Stimulated activated CD8-positive, alpha-beta memory T cell treated with anti-CD3 and anti-CD28 coated beads, Interleukin-15, amount 100 ng/mL, for 24 hours (primary cell): ENCODE measurements at regions not wholly inside any gene's neighbourhood (a gene's known extent, or its start where the extent isn't known, plus 50 kb on each side); places are given as distances from the start of the nearest gene placed in this dataset.
"Not testable (repeated sequence)": the region's sequence is repeated elsewhere in the genome, so short reads cannot be mapped to it uniquely, and the experiment has no call there.

Experiments
- DNase-seq: peaks from one replicate; pipeline ENCODE4 v3.0.0-alpha.2; 2020; ENCODE audit warnings: low read depth

DNA sequence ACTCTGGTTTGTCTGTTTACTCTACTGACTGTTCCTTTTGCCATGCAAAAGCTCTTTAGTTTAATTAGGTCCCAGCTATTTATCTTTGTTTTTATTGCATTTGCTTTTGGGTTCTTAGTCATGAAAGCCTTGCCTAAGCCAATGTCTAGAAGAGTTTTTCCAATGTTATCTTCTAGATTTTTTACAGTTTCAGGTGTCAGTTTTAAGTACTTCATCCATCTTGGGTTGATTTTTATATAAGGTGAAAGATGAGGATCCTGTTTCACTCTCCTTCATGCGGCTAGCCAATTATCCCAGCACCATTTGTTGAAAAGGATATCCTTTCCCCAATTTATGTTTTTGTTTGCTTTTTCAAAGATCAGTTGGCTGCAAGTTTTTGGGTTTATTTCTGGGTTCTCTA lies 1100.5 kb upstream of the ALCAM start:
- not testable (repeated sequence) for DNase-seq

DNA sequence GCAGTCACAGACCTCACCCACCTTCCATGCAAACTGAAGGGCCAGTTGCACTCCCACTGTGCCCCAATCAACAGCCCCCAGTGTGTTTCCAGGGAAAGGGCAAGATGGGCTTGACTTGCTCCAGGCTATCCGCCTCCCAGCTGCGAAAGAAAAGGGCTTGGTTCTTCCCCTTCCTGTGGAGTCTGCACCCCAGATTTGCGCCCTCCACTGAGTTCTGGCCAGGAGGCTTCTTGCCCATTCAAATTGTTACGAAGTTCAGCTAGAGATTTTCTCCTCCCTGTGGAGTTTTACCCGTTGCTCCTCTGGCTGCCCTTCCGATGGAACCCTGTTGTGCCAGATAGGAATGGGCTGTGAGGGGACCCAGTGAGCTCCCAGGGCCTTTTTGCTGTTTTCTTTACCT lies 1096.9 kb upstream of the ALCAM start:
- no peak for DNase-seq

DNA sequence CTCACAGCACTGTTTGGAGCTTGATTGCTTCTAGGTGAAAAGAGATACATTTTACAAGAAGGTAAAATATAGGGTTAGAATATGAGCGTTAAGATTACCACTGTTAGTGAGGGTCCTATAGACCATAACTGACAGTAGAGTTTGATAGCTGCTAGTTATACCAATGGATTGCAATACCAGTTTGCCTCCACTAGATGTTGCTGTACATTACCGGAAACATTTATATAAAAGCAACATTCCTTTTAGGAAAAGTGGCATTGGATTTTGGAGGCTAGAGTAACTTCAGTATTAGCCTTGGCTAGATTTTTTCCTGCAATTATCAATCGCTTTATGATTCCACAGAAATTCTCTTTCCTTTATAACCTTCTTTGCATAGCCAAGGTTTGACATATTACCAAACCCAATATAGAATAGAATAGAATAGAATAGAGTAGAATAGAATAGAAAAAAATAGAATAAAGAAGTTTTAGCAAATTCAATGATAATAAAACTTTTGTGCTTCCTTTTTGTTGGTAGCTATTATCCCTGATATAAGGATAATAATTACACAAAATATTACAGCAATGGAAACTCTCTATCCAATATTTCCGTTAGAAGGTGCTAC lies 1093.6 kb upstream of the ALCAM start:
- no peak for DNase-seq

DNA sequence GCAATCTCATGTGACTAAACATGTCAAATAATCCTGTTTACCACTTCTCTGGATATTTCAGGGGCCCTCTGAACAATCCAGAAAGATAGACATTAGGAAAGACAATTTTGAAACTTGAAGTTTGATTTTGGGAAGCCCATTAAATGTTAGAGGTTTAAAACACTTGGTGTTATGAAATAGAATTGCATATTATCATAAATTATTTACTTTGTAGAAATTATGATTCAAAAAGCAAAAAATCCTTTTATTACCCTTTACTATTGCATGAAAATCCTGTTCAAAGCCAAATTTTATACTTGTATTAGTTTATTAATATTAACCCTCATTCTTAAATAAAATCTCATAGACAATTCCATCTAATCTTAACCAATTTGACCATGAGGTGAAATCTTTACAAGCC lies 1091.5 kb upstream of the ALCAM start:
- DNase-seq, result no peak

DNA sequence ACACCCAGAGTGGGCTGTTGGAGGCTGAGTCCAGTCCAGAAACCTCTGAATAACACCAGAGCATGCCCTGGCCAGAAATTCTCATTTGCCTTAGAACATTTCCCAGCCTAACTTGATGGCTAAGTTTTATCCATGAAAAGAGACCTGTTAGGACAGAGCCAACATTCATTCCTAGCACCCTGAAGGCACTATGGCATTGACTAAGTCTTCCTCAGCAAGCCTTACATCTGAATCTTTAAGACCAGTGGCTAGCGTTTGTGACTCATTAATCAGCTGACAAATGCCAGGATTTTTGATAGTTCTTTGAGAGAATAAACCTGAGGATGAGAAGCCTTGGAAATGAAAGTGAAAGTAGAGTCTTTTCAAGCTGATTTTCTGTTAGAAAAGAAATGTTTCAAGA lies 1087.1 kb upstream of the ALCAM start:
- DNase-seq, result no peak

DNA sequence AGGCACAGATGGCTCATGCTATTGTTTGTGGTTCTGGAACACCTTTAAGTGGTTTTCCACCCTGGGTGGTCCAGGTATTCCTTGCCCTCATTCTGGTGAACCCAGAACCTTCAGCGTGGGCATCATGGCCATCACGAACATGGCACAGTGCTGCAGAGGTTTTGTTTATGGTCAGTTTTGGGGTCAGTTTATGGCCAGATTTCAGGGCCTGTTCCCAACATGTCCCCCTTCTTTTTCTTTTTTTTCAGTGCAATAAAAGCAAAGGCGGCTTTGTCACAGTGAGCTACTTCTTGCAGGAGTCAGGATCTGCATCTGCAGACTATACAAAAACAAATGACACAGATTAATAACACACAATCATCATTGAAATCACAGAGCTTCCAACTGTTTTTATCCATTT lies 1085.0 kb upstream of the ALCAM start:
- no peak for DNase-seq

DNA sequence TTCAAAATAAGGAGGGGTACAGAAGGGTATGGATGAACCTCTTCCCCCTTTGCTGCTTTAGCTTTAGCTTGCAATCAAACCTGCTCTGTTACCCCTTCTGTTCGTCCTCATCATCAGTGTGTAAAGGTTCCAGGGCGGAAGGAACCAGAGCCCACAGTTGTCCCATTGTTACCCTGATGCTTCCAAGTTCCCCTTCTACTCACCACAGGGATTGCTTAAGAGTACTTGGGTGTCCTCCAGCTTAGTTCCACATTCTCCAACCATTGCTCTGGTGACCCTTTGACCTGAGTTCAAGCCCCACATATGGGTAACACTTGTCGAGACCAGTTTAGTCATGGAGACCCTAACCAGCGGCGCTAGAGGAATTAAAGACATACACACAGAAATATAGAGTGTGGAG lies 1080.1 kb upstream of the ALCAM start:
- no peak for DNase-seq

DNA sequence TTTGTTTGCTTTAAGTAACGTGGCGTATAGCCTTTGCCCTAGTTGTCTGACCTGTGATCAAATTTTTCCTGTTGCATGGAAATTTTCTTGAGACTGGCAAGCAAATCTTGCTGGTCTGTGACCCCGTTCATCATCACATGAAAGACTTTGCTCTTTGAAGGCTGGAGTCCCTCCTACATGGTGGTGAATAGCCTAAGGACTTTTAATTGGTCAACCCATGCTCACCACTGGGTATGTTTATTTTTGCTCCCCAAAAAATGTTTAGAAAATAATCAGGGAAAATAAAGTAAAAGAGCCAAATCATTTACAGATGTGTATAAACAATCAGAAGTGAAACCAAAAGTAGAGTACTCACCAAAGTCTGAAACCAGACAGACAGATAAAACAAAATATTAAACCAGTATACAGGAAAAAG lies 1075.3 kb upstream of the ALCAM start:
- DNase-seq, result no peak

DNA sequence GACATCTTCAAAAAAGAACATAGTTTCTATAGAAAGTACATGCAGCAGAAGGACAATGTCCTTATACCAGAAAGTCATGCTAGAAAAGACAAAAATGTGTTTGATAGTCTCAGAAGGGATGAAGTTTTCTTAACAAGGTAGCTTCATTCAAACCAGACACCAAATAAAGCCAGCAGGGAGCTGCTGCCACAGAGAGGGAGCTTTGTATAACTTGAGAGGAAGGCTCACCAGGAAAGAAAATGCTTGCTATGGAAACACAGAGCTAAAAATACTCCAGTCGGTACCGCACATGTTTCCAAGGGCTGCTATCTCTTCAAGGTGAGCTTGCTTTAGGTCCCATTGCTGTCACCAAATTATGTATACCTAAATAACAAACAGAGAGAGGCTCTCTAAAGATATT lies 1074.8 kb upstream of the ALCAM start:
- DNase-seq, result no peak

DNA sequence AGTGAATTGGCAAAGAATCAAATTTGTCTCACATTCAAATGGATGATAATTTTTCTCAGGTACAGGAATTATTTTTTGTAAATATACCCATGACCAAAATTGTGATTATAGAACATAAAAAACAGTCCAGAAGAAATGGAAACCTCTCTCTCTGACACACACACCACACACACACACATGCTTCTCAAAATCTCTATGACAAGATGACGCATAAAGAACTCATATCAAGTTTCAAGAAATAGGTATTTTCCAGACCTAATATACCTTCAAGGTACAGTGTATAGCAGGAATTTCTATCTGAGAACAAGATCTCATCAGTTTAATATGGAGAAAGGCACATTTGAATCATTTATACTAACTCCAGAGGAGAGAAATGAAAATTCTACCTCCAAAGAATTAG lies 1069.1 kb upstream of the ALCAM start:
- no peak for DNase-seq

DNA sequence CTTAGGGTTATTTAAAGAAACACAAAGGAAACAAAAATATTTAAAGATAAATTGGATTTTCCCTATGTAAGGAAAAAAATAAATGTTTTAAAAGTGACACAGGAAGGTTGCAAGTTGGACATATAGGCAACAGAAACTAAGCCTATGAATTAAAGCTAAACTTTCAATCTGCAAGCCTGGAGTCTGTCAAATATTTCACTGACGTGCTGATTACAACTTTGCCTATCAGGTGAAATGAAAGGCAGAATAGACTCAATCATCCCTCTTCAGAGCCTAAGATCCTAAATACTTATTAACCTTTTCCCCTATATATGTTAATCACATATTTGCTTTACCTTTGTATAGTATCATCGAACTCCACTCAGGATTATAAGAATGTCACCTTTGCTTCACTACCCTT lies 1068.0 kb upstream of the ALCAM start:
- DNase-seq, result no peak

DNA sequence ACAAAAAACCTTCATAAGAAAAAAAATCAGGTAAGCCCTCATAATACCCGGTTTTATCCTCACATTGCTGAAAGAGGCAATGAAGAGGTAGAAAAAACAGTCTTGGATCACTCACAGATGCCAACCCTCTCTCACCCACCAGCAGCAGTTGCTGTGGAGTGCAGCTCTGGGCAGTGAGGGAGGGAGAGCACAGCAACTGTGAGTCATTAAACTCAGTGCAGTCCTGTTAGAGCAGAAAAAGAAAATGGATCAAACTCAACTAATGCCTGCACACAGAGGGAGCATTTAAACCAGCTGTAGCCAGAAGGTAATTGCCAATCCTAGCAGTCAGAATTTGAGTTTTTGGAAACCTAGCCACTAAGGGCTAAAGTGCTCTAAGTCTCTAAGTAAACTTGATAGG lies 1050.6 kb upstream of the ALCAM start:
- no peak for DNase-seq

DNA sequence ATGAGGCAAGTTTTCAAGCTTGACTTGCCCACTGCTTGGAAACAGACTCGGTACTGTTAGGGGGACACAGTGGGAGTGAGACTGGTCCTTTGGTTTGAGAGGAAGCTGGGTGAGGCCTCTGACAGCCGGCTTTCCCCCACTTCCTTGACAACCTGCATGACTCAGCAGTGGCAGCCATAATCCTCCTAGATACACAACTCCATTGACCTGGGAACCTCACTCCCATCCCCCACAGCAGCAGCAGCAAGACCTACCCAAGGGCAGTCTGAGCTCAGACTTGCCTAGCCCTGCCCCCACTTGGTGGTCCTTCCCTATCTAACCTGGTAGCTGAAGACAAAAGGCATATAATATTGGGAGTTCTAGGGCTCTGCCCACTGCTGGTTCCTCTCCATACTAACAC lies 1043.5 kb upstream of the ALCAM start:
- no peak for DNase-seq

DNA sequence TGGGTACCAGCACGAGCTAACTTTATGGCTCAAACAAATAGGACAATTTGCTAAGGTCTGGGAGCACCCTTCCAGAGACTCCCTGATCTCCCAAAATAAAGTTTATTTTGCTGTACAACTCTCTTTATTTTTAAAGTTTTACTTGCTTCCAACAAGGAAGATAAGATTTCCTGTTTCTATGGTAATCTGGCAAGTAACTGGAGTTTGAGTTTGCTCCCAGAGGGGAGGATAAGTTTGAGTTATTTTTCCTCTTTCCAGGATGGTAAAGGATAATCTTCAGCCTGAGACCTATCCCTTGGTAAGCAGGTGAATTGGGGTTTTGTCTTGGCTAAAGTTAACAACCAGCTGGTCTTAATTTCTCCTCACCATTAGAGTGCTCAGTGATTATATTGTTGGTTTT lies 1019.4 kb upstream of the ALCAM start:
- DNase-seq, result no peak

DNA sequence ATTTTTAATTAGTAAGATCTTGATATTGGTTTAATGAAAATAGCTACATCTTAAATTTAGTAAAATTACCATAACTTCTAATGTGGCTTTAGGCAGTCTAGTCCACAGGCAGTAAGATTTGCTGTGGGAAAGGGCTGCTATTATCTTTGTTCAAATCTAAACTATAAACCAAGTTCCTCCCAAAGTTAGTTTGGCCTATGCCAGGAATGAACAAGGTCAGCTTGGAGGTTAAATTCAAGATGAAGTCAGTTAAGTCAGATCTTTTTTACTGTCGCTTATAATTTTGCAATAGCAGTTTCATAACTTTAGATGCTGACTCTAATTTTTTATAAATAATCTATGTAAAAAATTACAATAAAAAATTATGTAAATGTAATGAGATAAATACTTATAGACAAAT lies 1016.9 kb upstream of the ALCAM start:
- no peak for DNase-seq

DNA sequence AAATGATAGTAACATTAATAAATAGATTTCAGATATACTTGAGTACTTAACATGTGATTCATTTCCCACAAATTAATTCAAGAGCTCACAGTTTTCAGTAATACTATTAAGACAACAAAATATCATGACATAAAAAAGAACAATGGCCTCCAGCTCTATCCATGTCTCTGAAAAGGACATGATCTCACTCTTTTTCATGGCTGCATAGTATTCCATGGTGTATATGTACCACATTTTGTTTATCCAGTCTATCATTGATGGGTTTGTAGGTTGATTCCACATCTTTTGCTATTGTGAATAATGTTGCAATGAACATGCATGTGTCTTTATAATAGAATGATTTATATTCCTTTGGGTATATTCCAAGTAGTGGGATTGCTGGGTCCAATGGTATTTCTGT lies 1012.8 kb upstream of the ALCAM start:
- DNase-seq, result no peak

DNA sequence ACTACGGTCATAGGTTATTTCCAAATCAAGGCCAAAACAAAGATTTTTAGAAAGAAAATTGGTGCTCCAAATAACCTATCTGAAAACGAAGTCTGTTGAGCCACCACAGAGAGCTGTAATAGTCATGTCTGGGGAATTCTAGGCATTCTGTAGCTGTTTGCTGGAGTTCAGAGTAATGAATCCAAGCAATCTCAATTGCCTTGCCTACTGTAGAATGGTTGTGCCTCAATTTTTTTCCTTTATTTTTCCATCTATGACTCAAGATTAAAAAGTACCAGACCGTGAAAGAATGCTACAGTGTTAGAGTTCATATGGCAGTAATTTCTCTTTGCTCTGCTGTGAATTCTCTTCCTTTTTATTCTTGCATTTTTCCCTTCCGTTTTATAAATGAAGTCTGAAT lies 1007.2 kb upstream of the ALCAM start:
- no peak for DNase-seq

DNA sequence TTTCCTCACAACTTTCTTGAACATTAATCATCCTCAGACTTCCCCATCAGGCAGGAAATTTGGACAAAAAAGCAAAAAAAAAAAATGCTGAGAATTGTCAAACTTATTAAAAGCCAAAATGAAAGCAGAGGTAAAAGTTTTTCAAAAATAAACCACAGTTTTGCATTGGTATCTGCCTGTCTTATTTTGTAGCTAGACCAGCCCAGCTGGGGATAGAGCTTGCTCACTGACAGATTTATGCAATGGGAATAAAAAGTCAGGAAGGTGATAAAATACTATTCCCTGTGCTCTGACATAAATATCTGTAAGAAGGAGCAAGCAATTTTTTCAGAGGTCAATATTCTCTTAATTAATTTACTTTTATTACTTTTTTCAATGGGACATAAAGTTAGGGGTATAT lies 1006.7 kb upstream of the ALCAM start:
- DNase-seq, result no peak

DNA sequence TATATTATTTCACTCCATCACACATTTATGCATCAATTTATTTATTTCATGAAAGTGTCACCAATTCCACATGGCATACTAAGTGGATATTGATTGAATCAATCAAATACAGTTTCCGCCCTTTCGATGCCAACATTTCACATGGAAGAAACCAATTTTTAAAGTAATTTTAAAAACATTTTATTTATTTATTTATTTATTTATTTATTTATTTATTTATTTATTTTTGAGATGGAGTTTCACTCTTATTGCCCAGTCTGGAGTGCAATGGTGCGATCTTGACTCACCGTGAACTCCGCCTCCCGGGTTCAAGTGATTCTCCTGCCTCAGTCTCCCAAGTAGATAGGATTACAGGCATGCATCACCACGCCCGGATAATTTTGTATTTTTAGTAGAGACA lies 1005.0 kb upstream of the ALCAM start:
- DNase-seq, result not testable (repeated sequence)

DNA sequence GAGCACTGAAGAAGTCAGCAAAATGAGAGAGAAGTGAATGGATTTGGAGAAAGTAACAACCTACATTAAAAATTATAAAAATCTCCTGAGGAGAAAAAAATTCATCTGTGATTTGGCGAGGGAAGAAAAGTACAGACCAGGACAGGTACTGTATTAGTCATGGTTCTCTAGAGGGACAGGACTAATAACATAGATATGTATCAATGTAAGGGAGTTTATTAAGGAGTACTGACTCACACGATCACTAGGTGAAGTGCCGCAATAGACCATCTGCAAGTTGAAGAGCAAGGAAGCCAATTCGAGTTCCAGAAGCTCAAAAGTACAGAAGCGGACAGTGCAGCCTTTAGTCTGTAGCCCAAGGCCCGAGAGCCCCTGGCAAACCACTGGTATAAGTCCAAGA lies 1004.4 kb upstream of the ALCAM start:
- no peak for DNase-seq

DNA sequence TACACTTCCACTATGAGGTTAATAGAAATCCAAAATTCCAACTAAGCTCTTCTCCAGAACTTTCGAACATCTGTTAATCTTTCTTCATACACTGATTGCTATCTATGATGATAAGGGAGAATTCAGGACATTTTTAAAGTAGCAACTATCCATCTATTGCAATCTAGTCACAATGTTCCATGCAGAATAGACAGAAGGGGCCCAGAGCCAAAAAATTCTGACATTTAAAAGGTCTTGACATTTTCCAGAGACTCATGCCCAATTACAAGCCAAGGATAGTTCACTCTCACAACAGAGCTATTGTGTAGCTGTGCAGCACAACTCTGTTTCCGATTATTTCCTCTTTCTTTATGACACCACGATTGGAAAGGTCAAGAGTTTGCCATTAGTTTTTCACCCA lies 999.7 kb upstream of the ALCAM start:
- DNase-seq, result no peak

DNA sequence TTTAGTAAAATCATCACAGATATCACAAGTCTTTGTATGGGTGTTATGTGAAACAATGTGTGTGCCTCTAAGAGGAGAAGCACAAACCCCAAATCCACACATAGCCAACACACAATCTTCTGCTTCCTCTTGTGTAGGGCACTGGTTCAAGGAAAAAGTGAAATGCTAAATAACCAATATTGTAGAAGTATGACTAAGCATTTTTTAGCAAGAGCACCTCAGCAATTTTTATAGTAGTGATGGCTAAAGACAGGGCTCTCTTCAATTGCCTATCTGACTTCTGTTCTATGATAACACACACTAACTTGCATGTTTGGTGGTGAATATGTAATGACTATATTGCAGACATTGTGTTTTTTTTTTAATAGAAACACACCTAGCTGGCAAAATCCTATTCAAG lies 997.9 kb upstream of the ALCAM start:
- no peak for DNase-seq

DNA sequence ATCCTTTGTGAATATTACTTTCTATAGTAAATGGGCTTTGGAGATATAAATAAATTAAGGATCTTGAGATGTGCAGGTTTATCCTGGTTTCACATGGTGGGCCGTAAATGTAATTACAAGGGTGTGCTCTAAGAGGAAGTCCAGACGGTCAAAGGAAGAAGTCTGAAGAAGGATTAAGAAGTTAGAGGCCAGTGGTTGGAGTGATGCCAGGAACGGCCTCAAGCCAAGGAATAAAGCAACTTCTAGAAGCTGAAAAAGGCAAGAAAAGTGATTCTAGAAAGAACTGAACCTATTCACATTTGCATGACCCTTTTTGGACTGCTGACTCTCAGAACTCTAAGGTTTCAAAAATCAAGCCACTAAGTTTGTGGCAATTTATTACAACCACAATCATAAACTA lies 981.3 kb upstream of the ALCAM start:
- DNase-seq, result no peak

DNA sequence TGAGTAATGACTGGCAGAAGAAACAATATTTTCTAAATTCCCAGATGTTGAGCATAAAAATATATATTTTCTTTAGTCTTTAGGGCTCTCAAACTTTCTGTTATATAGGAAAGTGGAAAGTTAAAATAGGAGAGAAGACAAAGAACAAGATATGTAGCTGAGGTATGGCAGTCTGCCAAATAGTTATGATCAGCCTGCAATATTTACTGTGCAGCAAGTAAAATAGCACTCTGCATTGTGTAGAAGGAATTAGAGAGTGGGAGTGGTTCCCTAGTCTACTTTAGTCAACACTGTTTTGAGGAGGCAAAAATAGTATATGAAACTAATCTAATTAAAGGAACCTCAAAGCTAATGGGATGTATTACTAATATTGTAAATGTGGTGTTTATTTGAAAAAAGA lies 978.1 kb upstream of the ALCAM start:
- no peak for DNase-seq

DNA sequence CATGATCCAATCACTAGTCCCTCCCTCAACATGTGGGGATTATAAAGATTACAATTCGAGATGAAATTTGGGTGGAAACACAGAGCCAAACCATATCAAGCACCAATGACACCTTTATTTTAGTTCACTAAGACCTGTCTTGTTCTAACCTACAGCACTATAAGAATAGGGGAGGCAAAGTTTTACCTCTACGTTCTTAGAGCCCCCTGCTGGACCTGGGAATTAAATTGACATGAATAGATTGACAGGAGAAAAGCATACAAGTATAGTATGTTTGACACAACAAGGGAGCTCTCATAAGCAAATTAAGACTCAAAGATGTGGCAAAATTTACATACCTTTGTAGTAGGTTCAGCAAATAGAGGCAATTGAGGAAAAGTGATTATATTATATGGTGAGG lies 974.4 kb upstream of the ALCAM start:
- no peak for DNase-seq
